DND-41 (cell line): ENCODE measurements at regions not wholly inside any gene's neighbourhood (a gene's known extent, or its start where the extent isn't known, plus 50 kb on each side); places are given as distances from the start of the nearest gene placed in this dataset.

Experiments
- ATAC-seq: fragments of 200-7000 bp; cut with Tn5 transposase; 3 replicates; pipeline ENCODE4 v1.9.1; 2021; ENCODE audit warnings: low read depth; ENCODE audit not compliant: insufficient read depth
- DNase-seq: peaks from one replicate; pipeline ENCODE4 v3.0.0-alpha.2; 2020
- H2AFZ ChIP-seq: 2 replicates; pipeline ENCODE4 v1.6.0; 2012; ENCODE audit warnings: low read depth, low read length
- H3K27ac ChIP-seq: 2 replicates; pipeline ENCODE4 v1.5.1; 2012; ENCODE audit warnings: low read length, inconsistent platforms
- H3K27me3 ChIP-seq: fragments of 200-600 bp; sonication (generic); 2 replicates; pipeline ENCODE4 v1.6.0; 2012; ENCODE audit warnings: low read length, mild to moderate bottlenecking, inconsistent platforms; ENCODE audit not compliant: insufficient read depth, poor library complexity
- H3K36me3 ChIP-seq: 2 replicates; pipeline ENCODE4 v1.5.1; 2012; ENCODE audit warnings: low read length, inconsistent platforms; ENCODE audit not compliant: insufficient read depth
- H3K4me1 ChIP-seq: 2 replicates; pipeline ENCODE4 v1.5.1; 2012; ENCODE audit warnings: mild to moderate bottlenecking, low read length; ENCODE audit not compliant: insufficient read depth
- H3K4me2 ChIP-seq: 2 replicates; pipeline ENCODE4 v1.6.0; 2012; ENCODE audit warnings: mild to moderate bottlenecking, moderate library complexity, low read length, inconsistent platforms; ENCODE audit not compliant: insufficient read depth
- H3K4me3 ChIP-seq, 2 experiments: fragments of 200-600 bp in 1 of 2; shearing (Covaris generic) in 1 of 2; 2 replicates each; pipeline ENCODE4 v1.5.1; 2012 to 2016; ENCODE audit warnings: inconsistent platforms in 2 of 2, low read length in 2 of 2, mild to moderate bottlenecking in 2 of 2, low read depth in 1 of 2, moderate library complexity in 1 of 2
- H3K79me2 ChIP-seq: 2 replicates; pipeline ENCODE4 v1.6.0; 2012; ENCODE audit warnings: low read length, inconsistent platforms; ENCODE audit not compliant: insufficient read depth
- H3K9ac ChIP-seq: 2 replicates; pipeline ENCODE4 v1.6.0; 2012; ENCODE audit warnings: low read depth, mild to moderate bottlenecking, inconsistent platforms, low read length, moderate library complexity
- H3K9me3 ChIP-seq: 2 replicates; pipeline ENCODE4 v1.5.1; 2012; ENCODE audit warnings: low read length, moderate library complexity, mild to moderate bottlenecking, inconsistent platforms; ENCODE audit not compliant: insufficient read depth, severe bottlenecking
- H4K20me1 ChIP-seq: 2 replicates; pipeline ENCODE4 v1.6.0; 2012; ENCODE audit warnings: low read length; ENCODE audit not compliant: insufficient read depth
- EZH2 ChIP-seq: IDR thresholded peaks from 3 replicates; pipeline ENCODE4 v1.6.1; 2012; ENCODE audit warnings: borderline replicate concordance, low read depth, mild to moderate bottlenecking, moderate library complexity, low read length, inconsistent platforms; ENCODE audit not compliant: severe bottlenecking
- TF ChIP-seq, protein P1 (sequence below): IDR thresholded peaks from 2 replicates; pipeline ENCODE4 v1.5.1; 2012; ENCODE audit warnings: borderline replicate concordance, low read length, moderate library complexity, mild to moderate bottlenecking; ENCODE audit not compliant: poor library complexity, severe bottlenecking; ENCODE audit errors: extremely low read depth

GRCh38 chr2:146652311-146652710, 1192.5 kb upstream of the ACVR2A start:
- ATAC-seq (no peak), DNase-seq (no peak)
- Histone ChIP-seq H2AFZ (no peak overlapping the region), H3K36me3 (no peaks in the 10 kb centered on the region), H3K79me2 (no peaks in the 10 kb centered on the region), H3K4me1 (no peaks in the 10 kb centered on the region), H4K20me1 (no peaks in the 10 kb centered on the region), H3K27ac (no peak overlapping the region), H3K4me3 (no peak overlapping the region), H3K9ac (no peak overlapping the region), H3K9me3 (no peaks in the 10 kb centered on the region), H3K27me3 (no peaks in the 10 kb centered on the region), H3K4me2 (no peak overlapping the region)
- TF ChIP-seq EZH2: no peak
- TF ChIP-seq, protein P1, sequence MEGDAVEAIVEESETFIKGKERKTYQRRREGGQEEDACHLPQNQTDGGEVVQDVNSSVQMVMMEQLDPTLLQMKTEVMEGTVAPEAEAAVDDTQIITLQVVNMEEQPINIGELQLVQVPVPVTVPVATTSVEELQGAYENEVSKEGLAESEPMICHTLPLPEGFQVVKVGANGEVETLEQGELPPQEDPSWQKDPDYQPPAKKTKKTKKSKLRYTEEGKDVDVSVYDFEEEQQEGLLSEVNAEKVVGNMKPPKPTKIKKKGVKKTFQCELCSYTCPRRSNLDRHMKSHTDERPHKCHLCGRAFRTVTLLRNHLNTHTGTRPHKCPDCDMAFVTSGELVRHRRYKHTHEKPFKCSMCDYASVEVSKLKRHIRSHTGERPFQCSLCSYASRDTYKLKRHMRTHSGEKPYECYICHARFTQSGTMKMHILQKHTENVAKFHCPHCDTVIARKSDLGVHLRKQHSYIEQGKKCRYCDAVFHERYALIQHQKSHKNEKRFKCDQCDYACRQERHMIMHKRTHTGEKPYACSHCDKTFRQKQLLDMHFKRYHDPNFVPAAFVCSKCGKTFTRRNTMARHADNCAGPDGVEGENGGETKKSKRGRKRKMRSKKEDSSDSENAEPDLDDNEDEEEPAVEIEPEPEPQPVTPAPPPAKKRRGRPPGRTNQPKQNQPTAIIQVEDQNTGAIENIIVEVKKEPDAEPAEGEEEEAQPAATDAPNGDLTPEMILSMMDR: no peak

GRCh38 chr2:146651361-146651760, 1193.5 kb upstream of the ACVR2A start:
- DNase-seq: no peak
- H3K4me2 ChIP-seq: no peak overlapping the region
- H3K4me1 ChIP-seq: no peaks in the 10 kb centered on the region
- no peak overlapping the region for H3K27ac ChIP-seq
- H3K9me3 ChIP-seq: no peaks in the 10 kb centered on the region
- no peak overlapping the region for H2AFZ ChIP-seq
- no peak for ATAC-seq
- no peaks in the 10 kb centered on the region for H3K79me2 ChIP-seq
- H3K27me3 ChIP-seq: no peaks in the 10 kb centered on the region
- H3K9ac ChIP-seq: no peak overlapping the region
- H3K4me3 ChIP-seq: no peak overlapping the region
- H4K20me1 ChIP-seq: no peaks in the 10 kb centered on the region
- no peak for TF ChIP-seq EZH2
- TF ChIP-seq, protein P1: no peak
- H3K36me3 ChIP-seq: no peaks in the 10 kb centered on the region

DNA sequence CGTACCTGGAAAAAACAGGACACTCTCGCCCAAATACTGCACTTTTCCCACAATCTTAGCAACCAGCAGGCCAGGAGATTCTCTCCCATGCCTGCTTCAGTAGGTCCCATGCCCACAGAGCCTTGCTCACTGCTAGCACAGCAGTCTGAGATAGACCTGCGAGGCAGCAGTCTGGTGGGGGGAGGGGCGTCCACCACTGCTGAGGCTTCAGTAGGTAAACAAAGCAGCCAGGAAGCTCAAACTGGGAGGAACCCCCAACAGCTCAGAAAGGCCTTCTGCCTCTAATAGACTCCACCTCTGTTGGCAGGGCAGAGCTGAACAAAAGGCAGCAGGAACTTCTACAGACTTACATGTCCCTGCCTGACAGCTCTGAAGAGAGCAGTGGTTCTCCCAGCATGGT, 1202.8 kb upstream of the ACVR2A start:
- Histone ChIP-seq H3K9me3 (no peaks in the 10 kb centered on the region), H3K9ac (no peak overlapping the region), H3K27ac (no peak overlapping the region), H2AFZ (no peak overlapping the region), H3K4me2 (no peak overlapping the region), H3K4me3 (no peak overlapping the region), H3K36me3 (no peaks in the 10 kb centered on the region), H3K27me3 (no peaks in the 10 kb centered on the region), H3K79me2 (no peaks in the 10 kb centered on the region), H4K20me1 (no peaks in the 10 kb centered on the region), H3K4me1 (no peaks in the 10 kb centered on the region)
- DNase-seq: peak; percentile 5
- TF ChIP-seq, protein P1: no peak
- TF ChIP-seq EZH2: no peak
- no peak for ATAC-seq
